ENCODE measurements at regions not wholly inside any gene's neighbourhood (a gene's known extent, or its start where the extent isn't known, plus 50 kb on each side); places are given as distances from the start of the nearest gene placed in this dataset.

DNA sequence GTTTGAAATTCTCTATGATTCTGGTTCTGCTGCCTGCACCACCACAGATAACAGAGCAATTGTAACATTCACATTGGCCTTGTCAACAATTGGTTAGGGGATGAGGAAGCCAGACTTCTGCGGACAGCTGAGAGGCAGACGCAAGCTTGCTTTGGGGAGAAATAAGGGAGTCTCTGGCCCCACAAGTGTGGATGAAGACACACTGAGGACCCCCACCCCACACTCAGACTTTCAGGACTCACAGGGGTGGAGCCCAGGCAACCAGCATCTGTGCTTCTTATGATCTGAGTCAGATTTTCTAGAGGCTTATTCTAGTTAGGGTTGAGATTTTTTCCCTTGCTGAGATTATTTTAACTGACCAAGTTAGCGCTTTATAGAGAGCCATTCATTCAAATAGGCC is 140.3 kb upstream of the IRX2 start:
- TF ChIP-seq, protein P1, sequence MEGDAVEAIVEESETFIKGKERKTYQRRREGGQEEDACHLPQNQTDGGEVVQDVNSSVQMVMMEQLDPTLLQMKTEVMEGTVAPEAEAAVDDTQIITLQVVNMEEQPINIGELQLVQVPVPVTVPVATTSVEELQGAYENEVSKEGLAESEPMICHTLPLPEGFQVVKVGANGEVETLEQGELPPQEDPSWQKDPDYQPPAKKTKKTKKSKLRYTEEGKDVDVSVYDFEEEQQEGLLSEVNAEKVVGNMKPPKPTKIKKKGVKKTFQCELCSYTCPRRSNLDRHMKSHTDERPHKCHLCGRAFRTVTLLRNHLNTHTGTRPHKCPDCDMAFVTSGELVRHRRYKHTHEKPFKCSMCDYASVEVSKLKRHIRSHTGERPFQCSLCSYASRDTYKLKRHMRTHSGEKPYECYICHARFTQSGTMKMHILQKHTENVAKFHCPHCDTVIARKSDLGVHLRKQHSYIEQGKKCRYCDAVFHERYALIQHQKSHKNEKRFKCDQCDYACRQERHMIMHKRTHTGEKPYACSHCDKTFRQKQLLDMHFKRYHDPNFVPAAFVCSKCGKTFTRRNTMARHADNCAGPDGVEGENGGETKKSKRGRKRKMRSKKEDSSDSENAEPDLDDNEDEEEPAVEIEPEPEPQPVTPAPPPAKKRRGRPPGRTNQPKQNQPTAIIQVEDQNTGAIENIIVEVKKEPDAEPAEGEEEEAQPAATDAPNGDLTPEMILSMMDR (IDR thresholded peaks at IDR 0.05; ENCODE audit: borderline replicate concordance, control extremely low read depth, extremely low read depth, insufficient read depth, missing control alignments), result no peak
- in situ Hi-C loops (cut with MboI; ENCODE audit: low sequenced_read_pairs, unreplicated experiment), result no loop called here
- DNase-seq (ENCODE audit: low spot score), result no peak

DNA sequence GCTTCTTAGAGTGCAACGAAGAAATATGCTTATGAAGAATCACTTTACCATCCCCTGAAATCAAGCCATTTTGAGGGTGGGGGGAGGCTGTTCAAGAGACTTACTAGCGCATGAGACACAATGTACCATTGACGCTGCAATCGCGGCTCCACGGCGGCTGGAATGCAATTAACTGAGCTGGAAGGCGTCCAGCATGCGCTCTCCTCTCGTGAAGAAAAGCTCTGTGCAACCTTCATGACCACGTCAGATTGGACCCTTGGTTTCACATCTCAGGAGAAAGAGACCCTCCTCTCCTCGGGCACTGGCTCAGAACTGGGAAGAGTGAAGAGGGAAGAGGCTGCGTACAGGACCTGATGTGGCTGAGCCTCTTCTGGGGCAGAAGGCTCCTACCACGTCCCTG is 138.5 kb upstream of the IRX2 start:
- TF ChIP-seq, protein P1 (IDR thresholded peaks at IDR 0.05; ENCODE audit: borderline replicate concordance, control extremely low read depth, extremely low read depth, insufficient read depth, missing control alignments), result no peak
- in situ Hi-C loops (cut with MboI; ENCODE audit: low sequenced_read_pairs, unreplicated experiment), result no loop called here
- DNase-seq (ENCODE audit: low spot score), result no peak

DNA sequence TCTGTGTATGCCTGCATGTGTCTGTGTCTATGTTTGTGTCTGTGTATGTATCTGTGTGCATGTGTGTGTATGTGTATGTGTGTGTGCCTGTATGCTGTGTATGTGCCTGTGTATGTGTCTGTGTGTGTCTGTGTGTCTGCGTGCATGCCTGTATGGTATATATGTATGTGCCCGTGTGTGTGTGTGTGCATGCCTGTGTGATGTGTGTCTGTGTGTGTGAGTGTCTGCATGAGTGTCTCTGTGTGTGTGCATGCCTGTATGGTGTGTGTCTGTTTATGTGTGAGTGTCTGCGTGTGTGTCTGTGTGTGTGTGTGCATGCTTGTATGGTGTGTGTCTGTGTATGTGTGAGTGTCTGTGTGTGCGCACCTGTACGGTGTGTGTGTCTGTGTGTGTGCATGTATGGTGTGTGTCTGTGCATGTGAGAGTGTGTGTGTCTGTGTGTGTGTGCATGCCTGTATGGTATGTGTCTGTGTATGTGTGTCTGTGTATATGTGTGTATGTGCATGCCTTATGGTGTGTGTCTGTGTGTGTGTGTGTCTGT is 137.1 kb upstream of the IRX2 start:
- no peak for DNase-seq (ENCODE audit: low spot score)
- TF ChIP-seq, protein P1 (IDR thresholded peaks at IDR 0.05; ENCODE audit: borderline replicate concordance, control extremely low read depth, extremely low read depth, insufficient read depth, missing control alignments), result no peak
- in situ Hi-C loops (cut with MboI; ENCODE audit: low sequenced_read_pairs, unreplicated experiment), result no loop called here

DNA sequence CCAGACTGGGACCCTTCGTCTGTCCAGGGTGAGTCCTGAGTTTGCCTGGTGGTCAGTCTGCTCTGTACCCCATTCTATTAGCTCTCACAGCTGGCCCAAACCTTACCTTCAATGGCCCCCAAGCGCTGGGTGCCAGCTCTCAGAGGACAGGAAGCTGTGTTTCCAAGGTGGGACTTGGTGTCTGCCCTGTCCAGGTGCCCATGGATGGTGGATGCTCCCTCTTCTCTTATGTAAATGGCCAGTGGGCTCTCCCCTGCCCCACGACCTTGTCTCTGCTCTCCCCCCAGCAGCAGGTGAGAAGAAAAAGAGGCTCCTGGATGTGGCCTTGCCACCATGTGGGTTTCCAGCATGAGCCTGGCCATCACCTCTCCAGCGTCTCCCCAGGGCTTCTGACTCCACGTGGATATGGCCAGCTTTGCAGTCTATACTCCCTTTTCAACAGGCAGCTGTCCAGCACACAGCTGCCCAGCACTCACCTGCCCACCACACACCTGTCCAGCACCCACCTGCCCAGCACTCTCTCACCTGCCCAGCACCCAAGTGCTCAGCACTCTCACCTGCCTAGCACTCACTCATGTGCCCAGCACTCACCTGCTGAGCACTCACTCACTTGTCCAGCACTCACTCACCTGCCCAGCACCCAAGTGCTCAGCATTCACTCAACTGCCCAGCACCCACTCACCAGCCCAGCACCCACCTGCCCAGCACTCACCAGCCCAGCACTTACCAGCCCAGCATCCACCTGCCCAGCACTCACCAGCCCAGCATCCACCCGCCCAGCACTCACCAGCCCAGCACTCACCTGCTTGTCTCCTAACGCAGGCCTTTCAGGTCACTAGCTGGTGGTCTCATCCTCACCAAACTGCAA is 136.2 kb upstream of the IRX2 start:
- TF ChIP-seq, protein P1 (IDR thresholded peaks at IDR 0.05; ENCODE audit: borderline replicate concordance, control extremely low read depth, extremely low read depth, insufficient read depth, missing control alignments), result no peak
- in situ Hi-C loops (cut with MboI; ENCODE audit: low sequenced_read_pairs, unreplicated experiment), result no loop called here
- no peak for DNase-seq (ENCODE audit: low spot score)

DNA sequence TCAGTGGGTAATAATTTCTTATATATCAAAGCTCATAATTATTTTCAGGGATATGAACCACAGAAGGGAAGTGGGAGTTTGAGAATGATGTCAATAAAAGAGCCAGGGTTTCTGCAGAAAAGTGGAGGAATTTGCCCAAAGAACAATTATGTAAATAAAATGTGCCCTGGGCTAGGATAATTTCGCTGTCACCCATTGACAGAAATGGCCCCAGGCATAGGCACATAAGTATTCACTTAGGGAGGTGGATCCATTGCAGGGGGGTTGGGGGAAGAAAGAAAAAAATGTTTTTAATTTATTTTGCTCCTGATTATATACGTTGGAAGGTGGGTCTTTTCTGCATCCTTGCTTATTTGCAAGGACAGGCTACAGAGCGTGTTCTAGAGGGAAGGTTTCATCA is 135.1 kb upstream of the IRX2 start:
- no peak for DNase-seq (ENCODE audit: low spot score)
- TF ChIP-seq, protein P1 (IDR thresholded peaks at IDR 0.05; ENCODE audit: borderline replicate concordance, control extremely low read depth, extremely low read depth, insufficient read depth, missing control alignments), result no peak
- in situ Hi-C loops (cut with MboI; ENCODE audit: low sequenced_read_pairs, unreplicated experiment), result no loop called here

DNA sequence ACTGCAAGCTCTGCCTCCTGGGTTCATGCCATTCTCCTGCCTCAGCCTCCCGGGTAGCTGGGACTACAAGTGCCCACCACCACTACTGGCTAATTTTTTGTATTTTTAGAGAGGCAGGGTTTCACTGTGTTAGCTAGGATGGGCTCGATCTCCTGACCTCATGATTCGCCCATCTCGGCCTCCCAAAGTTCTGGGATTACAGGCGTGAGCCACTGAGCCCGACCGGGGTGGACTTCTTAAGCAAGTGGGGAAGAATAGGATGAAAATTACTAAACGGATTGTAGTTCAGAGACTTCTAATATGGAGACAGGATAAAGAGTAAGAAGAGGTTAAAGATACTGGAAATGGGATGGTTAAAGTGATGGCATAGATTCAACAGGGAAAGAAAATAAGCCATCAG is 132.3 kb upstream of the IRX2 start:
- in situ Hi-C loops (cut with MboI; ENCODE audit: low sequenced_read_pairs, unreplicated experiment), result no loop called here
- DNase-seq (ENCODE audit: low spot score), result no peak
- TF ChIP-seq, protein P1 (IDR thresholded peaks at IDR 0.05; ENCODE audit: borderline replicate concordance, control extremely low read depth, extremely low read depth, insufficient read depth, missing control alignments), result no peak
